ENCODE measurements at regions not wholly inside any gene's neighbourhood (a gene's known extent, or its start where the extent isn't known, plus 50 kb on each side); places are given as distances from the start of the nearest gene placed in this dataset.

DNA sequence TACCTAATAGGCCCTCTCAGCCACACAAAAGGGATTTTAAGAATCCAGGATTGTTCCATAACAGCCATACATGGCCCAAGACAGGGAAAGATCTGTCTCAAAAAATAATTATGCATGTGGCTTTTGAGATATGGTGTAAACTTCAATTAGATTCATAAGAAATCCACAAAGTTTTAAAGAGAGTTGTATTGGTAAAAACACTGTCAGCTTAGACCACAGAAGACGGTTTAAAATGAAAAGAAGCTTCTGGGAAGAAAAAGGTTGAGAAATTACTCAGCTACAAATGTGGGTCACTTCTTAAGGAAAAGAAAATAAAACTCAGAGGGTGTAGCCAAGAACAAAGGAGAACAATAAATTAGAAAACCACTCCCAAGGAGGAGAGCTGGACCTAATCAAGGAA, 191.4 kb downstream of the KIF26A start:
- TF ChIP-seq, protein P1, sequence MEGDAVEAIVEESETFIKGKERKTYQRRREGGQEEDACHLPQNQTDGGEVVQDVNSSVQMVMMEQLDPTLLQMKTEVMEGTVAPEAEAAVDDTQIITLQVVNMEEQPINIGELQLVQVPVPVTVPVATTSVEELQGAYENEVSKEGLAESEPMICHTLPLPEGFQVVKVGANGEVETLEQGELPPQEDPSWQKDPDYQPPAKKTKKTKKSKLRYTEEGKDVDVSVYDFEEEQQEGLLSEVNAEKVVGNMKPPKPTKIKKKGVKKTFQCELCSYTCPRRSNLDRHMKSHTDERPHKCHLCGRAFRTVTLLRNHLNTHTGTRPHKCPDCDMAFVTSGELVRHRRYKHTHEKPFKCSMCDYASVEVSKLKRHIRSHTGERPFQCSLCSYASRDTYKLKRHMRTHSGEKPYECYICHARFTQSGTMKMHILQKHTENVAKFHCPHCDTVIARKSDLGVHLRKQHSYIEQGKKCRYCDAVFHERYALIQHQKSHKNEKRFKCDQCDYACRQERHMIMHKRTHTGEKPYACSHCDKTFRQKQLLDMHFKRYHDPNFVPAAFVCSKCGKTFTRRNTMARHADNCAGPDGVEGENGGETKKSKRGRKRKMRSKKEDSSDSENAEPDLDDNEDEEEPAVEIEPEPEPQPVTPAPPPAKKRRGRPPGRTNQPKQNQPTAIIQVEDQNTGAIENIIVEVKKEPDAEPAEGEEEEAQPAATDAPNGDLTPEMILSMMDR (IDR thresholded peaks at IDR 0.05), result no peak
- no peak for TF ChIP-seq POLR2A (IDR thresholded peaks at IDR 0.05)
